SJSA1 (cell line): ENCODE measurements at regions not wholly inside any gene's neighbourhood (a gene's known extent, or its start where the extent isn't known, plus 50 kb on each side); places are given as distances from the start of the nearest gene placed in this dataset.

ENCODE experiments used
- DNase-seq, 2 experiments: peaks; one replicate each; pipeline ENCODE4 v3.0.0-alpha.2; 2015 to 2020; ENCODE audit warnings: low spot score in 2 of 2, low read depth in 1 of 2
- H3K27ac ChIP-seq: fragments of 250-450 bp; sonication (Bioruptor Pico); 2 replicates; pipeline ENCODE4 v1.5.1; 2020; ENCODE audit warnings: mild to moderate bottlenecking, moderate library complexity
- H3K27me3 ChIP-seq: fragments of 250-450 bp; sonication (Bioruptor Pico); replicated peaks from 2 replicates; pipeline ENCODE4 v1.5.1; 2020; ENCODE audit warnings: mild to moderate bottlenecking, moderate library complexity
- H3K36me3 ChIP-seq: fragments of 250-450 bp; sonication (Bioruptor Pico); 2 replicates; pipeline ENCODE4 v1.5.1; 2020; ENCODE audit warnings: mild to moderate bottlenecking
- H3K4me1 ChIP-seq: fragments of 250-450 bp; sonication (Bioruptor Pico); replicated peaks from 2 replicates; pipeline ENCODE4 v1.6.1; 2021; ENCODE audit warnings: mild to moderate bottlenecking
- H3K4me3 ChIP-seq: fragments of 250-450 bp; sonication (Bioruptor Pico); 2 replicates; pipeline ENCODE4 v1.5.1; 2020; ENCODE audit warnings: mild to moderate bottlenecking
- H3K9me3 ChIP-seq: fragments of 250-450 bp; sonication (Bioruptor Pico); replicated peaks from 2 replicates; pipeline ENCODE4 v1.5.1; 2020; ENCODE audit warnings: mild to moderate bottlenecking

DNA sequence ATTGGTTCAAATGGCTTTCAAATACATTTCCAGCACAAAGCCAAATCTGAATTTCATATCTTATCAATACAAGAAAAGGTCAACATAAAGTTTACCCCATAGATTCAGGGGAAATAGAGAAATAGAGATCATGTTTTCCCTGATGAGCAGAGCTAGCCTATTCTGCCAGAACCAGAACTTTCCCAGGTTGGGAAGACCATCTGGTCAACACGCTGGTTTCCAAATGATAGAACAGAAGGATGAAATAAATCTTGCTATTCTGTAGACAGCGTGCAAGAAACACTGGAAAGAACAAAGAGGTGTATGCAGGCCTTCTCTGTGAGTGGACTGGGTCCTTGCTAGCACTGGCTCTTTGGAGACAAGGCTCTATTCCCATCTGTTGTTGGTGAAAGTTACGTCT is 350.6 kb downstream of the NDFIP2 start:
- DNase-seq = no peak
- H3K27ac ChIP-seq = no peak overlapping the region
- no peaks in the 10 kb centered on the region for H3K27me3 ChIP-seq
- no peak overlapping the region for H3K4me3 ChIP-seq
- H3K9me3 ChIP-seq = peaks cover 4% of the 10 kb centered on the region; the same call in 1 of the 2 replicates
- no peaks in the 10 kb centered on the region for H3K4me1 ChIP-seq
- H3K36me3 ChIP-seq = no peaks in the 10 kb centered on the region

DNA sequence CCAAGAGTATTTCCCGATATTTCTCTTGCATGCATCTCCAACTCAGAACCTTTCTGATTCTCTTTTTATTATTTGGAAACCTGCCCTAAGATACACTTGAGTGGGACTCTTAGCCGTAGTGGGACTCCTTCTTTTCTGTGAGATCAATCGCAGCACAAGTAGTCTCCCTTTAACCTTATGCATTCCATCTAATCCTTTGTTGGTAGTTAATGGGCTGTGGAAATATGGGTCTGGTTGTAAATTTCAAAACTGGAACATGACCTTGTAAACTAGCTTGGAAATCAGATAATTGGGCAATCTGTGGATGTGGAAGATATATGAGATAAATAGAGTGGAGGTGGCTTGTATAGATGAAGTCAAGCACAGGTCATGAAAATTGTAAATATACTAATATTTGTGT is 350.0 kb downstream of the NDFIP2 start:
- Histone ChIP-seq H3K9me3 (peaks cover 4% of the 10 kb centered on the region; the same call in 1 of the 2 replicates), H3K27ac (no peak overlapping the region), H3K27me3 (no peaks in the 10 kb centered on the region), H3K4me3 (no peak overlapping the region), H3K36me3 (no peaks in the 10 kb centered on the region), H3K4me1 (no peaks in the 10 kb centered on the region)
- DNase-seq = no peak

DNA sequence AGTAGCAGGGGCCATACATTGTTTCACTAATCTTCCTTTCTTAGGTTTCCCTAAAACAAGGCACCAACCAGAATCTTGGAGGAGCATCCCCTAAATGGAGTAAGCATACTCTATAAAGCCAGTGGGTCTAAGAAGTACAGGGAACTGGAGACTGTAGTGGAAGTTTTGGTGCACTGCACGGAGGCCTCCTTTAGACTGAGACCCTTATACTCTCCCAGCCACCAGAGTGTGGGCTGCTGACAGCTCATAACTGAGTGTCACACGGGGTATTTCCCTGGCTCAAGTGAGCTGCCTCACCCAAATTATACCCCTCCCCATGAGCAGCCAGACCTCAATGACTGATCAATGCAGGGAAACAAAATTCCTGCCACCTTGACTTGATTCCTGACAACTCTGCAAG is 349.5 kb downstream of the NDFIP2 start:
- H3K4me1 ChIP-seq = no peaks in the 10 kb centered on the region
- H3K27ac ChIP-seq = no peak overlapping the region
- H3K9me3 ChIP-seq = peaks cover 4% of the 10 kb centered on the region; the same call in 1 of the 2 replicates
- H3K27me3 ChIP-seq = no peaks in the 10 kb centered on the region
- no peaks in the 10 kb centered on the region for H3K36me3 ChIP-seq
- H3K4me3 ChIP-seq = no peak overlapping the region
- no peak for DNase-seq

DNA sequence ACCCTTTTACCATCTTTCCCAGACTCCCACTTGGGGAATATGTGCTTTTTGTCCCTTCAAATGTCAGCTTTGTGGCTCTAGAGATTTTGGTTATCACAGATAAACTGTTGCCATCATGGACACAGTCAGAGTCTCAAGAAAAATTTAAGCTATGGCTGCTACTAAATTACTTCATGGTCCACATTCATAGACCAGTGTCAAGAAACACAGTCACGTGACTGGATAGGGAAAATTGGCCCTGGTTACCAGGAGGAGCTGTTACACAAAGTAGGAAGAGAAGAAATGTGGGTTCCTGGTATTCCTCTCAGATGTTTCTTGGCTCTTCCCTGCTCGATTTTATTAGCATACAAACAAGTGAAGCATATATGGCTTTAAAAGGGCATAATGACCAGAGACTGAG is 348.9 kb downstream of the NDFIP2 start:
- no peaks in the 10 kb centered on the region for H3K4me1 ChIP-seq
- DNase-seq = no peak
- no peaks in the 10 kb centered on the region for H3K27me3 ChIP-seq
- no peak overlapping the region for H3K27ac ChIP-seq
- H3K9me3 ChIP-seq = peaks cover 4% of the 10 kb centered on the region; the same call in 1 of the 2 replicates
- H3K4me3 ChIP-seq = no peak overlapping the region
- no peaks in the 10 kb centered on the region for H3K36me3 ChIP-seq

DNA sequence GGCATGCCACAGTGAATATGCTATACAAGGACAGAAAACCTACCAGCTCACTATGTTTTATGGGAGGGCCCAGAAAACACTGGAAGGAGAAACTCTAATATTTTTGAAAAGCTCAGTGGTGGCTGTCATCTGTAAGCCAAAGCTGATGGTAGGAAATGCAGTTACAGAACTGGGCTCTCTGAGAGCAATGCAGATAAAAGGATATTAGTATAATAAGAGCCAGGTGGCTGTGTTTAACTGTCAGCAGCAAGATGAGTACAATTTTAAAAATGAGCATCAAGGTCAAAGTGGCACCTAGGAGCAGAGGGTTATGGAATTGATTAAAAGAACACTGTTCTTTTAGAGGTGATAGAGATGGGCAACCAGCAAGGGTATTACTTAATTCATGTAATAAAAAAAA is 345.0 kb downstream of the NDFIP2 start:
- H3K36me3 ChIP-seq = no peaks in the 10 kb centered on the region
- H3K27ac ChIP-seq = no peak overlapping the region
- H3K9me3 ChIP-seq = peaks cover 4% of the 10 kb centered on the region; the same call in 1 of the 2 replicates
- no peaks in the 10 kb centered on the region for H3K4me1 ChIP-seq
- no peak for DNase-seq
- no peak overlapping the region for H3K4me3 ChIP-seq
- no peaks in the 10 kb centered on the region for H3K27me3 ChIP-seq

DNA sequence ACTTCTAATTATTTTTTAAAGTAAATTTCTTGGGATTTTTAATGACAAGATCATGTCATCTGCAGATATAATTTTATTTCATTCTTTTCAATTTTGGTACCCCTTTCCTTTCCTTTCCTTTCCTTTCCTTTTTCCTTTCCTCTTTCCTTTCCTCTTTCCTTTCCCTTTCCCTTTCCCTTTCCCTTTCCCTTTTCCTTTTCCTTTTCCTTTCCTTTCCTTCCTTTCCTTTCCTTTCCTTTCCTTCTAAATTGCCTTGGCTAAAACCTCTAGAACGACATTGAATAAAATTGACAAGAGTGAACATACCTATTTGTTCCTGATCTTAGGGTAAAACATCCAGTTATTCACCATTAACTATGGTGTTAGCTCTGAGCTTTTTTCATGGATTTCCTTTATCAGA is 334.1 kb downstream of the NDFIP2 start:
- peaks cover 26% of the 10 kb centered on the region for H3K4me1 ChIP-seq
- no peak overlapping the region for H3K27ac ChIP-seq
- no peaks in the 10 kb centered on the region for H3K9me3 ChIP-seq
- H3K36me3 ChIP-seq = no peaks in the 10 kb centered on the region
- DNase-seq = no peak
- H3K27me3 ChIP-seq = no peaks in the 10 kb centered on the region
- H3K4me3 ChIP-seq = no peak overlapping the region

DNA sequence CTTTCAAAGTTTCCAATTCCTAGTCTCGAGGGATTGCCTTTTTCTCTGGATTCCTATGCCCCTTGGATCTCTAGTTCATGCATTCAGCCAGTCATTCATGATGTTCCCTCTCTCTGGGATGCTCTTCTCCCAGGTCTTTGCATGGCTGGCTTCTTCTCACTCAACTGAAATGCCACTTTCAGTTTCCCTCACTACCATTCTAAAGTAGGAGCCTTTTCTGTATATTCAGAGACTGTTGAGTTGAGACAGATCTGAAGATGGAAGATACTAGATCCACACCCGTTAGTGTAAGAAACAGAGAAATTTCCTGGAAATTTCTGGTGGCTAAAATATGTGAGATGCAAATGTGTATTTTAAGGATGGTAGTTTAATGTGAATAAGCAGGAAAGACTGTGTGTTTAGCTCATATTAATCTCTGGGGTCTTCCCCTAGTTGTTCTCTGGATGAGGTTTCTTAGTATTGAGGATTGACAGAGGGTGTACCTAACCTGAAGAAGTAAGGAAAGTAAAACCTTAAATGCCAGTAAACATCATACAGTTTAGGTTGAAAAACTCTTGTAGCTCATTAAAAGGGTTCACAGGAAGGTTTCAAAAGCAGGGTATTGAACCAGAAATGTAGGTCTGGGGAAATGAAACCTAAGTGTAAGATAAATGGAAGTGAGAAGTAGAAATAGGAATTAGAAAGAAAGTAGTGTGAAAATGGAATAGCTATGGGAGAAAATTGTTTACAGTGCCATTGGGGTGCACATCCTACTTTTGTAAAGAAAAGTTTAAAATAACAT is 331.3 kb downstream of the NDFIP2 start:
- Histone ChIP-seq H3K27ac (peak overlapping the region; percentile 95), H3K4me3 (no peak overlapping the region), H3K4me1 (peaks cover 38% of the 10 kb centered on the region), H3K36me3 (no peaks in the 10 kb centered on the region), H3K27me3 (no peaks in the 10 kb centered on the region), H3K9me3 (no peaks in the 10 kb centered on the region)
- DNase-seq = peak in 1 of 2 experiments; percentile 23

DNA sequence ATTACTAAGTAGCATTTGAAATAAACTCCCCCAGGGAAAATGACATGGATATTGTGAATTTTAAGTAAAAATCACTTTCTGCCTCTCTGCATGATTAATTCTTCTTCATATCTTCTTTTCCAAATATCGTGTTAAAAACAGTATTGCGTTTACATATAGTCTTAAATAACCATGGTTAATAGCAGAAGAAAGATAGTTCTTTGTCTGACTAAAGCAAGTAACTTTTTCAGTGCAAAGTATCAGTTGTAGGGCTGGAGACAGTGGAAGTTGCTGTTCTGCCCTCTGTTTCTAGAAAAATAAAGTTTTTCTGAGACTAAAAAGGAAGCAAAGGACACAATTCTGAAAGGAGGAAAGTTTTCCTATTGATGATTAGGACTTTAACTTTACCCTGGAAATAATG is 330.2 kb downstream of the NDFIP2 start:
- peaks cover 38% of the 10 kb centered on the region for H3K4me1 ChIP-seq
- no peaks in the 10 kb centered on the region for H3K36me3 ChIP-seq
- no peak overlapping the region for H3K4me3 ChIP-seq
- peak overlapping the region; percentile 95 for H3K27ac ChIP-seq
- no peaks in the 10 kb centered on the region for H3K9me3 ChIP-seq
- no peaks in the 10 kb centered on the region for H3K27me3 ChIP-seq
- peak in 1 of 2 experiments; percentile 53 for DNase-seq

DNA sequence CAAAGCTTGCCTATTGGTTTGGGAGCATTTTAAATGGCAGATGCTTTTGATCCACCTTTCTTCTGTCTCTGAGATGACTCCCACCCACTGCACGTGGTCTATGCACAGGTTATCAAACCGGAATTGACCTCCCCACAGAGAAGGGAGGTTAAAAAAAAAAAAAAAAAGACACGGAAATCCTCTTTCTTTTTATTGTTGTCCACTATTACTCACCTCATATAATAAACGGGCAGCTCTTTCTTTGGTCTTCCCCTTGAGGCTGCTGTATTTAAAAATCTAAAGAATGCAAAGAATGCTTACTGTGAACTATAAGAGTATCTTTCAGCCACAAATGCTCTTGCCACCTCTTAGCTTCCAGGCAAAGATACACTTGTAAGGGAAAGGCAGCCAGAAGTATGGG is 329.7 kb downstream of the NDFIP2 start:
- Histone ChIP-seq H3K27ac (peak overlapping the region; percentile 95), H3K4me3 (no peak overlapping the region), H3K9me3 (no peaks in the 10 kb centered on the region), H3K27me3 (no peaks in the 10 kb centered on the region), H3K36me3 (no peaks in the 10 kb centered on the region), H3K4me1 (peaks cover 38% of the 10 kb centered on the region)
- peak; percentile 73 to 97 for DNase-seq

DNA sequence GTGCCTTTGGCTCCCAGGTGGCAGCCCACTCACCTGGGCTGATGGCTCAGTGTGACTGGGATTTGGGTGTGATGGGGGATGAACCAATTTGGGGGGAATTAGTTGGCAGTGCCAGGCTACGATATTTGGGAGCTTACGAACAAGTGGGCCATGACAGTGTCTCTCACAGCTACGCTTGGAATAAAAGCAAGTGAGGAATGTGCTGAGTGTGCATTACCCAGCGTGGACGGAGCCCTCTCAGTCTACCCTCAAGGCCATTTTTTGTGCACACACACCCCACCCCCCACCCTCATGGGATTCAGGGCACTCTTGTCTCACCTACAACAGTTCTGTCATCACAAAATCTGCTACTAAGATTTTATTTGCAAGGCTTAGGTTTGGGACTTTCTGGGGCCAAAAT is 329.1 kb downstream of the NDFIP2 start:
- Histone ChIP-seq H3K27me3 (no peaks in the 10 kb centered on the region), H3K36me3 (no peaks in the 10 kb centered on the region), H3K27ac (peak overlapping the region; percentile 95), H3K4me1 (peaks cover 38% of the 10 kb centered on the region), H3K9me3 (no peaks in the 10 kb centered on the region), H3K4me3 (no peak overlapping the region)
- DNase-seq = no peak

DNA sequence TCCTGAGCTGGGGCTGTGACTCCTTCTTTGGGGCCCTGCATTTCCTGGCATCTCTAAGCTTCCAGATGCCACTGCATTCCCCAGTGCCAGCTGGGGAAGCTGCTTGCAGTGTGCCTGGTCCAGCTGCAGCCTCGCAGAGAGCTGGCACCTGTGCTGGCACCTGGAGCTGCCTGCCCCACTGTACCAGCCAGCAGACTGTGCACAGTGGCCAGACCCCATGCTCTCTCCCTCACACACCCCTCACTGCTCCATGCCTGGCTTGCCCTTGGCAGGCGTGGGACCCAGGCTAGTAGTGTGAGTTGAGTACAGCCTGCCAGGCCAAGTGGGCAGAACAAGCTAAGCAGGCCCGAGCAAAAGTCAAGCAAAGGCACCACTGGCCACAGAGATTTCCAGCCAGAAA is 327.5 kb downstream of the NDFIP2 start:
- Histone ChIP-seq H3K36me3 (no peaks in the 10 kb centered on the region), H3K4me3 (no peak overlapping the region), H3K4me1 (peaks cover 44% of the 10 kb centered on the region), H3K27ac (no peak overlapping the region), H3K27me3 (no peaks in the 10 kb centered on the region), H3K9me3 (no peaks in the 10 kb centered on the region)
- DNase-seq = no peak

DNA sequence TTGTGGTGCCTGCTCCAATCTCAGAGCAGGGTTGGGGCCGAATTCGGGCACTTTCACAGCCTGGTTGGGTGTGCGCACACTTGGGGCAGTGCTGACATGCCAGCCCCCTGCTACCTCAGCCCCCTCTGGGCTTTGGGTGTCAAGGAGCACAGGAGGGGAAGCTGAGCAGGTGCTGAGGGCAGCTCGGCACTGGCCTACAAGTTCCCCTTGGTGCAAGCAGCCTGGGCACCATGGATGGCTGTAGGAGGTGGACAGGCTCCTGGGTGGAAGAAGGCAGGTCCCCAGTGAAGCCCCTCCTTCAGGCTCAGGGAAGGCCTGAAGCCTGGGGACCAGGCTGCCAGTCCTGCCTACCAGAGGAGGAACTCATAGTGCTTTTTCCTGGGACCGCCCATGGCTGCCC is 326.6 kb downstream of the NDFIP2 start:
- H3K9me3 ChIP-seq = no peaks in the 10 kb centered on the region
- no peak for DNase-seq
- H3K27me3 ChIP-seq = no peaks in the 10 kb centered on the region
- no peak overlapping the region for H3K4me3 ChIP-seq
- H3K36me3 ChIP-seq = no peaks in the 10 kb centered on the region
- H3K27ac ChIP-seq = no peak overlapping the region
- H3K4me1 ChIP-seq = peaks cover 43% of the 10 kb centered on the region

DNA sequence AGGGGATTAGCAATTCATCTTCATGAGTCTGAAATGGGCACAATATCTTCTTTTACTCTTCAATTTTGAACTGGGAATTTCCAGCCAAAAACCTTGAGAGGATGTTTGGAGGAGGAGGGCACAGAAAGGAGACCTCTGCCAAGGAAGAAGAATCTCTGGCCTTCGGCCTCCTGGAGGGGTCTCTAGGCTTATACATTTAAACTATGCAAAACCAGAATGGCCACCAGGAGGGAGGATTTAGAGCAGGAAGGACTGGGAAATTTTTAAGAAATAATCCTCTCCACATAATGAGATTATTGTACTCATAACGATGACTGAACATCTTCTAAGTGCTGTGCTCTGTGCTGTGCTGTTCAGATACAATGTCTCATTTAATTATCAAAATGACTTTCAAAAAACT is 325.9 kb downstream of the NDFIP2 start:
- Histone ChIP-seq H3K36me3 (no peaks in the 10 kb centered on the region), H3K27ac (no peak overlapping the region), H3K9me3 (no peaks in the 10 kb centered on the region), H3K4me1 (peaks cover 36% of the 10 kb centered on the region), H3K27me3 (no peaks in the 10 kb centered on the region), H3K4me3 (no peak overlapping the region)
- no peak for DNase-seq

DNA sequence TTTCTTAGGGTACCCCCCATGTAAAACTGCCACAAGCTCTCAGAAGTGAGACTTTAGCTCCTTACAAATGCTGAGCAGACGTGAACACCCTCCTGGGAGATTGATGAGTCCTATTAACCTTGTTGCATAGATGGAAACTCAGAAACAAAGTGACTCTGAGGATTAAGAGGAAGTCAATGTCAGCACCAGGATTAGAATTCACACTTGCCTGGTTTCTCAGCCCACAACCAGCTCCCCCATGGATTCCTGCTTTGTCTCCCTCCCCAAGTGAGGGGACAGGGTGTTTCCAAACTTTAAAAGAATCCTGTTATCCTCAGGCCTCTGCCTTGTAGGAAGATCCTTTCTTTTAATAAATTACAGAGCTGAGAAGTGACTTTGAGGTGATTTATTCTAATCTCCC is 324.4 kb downstream of the NDFIP2 start:
- Histone ChIP-seq H3K27ac (no peak overlapping the region), H3K4me3 (no peak overlapping the region)

DNA sequence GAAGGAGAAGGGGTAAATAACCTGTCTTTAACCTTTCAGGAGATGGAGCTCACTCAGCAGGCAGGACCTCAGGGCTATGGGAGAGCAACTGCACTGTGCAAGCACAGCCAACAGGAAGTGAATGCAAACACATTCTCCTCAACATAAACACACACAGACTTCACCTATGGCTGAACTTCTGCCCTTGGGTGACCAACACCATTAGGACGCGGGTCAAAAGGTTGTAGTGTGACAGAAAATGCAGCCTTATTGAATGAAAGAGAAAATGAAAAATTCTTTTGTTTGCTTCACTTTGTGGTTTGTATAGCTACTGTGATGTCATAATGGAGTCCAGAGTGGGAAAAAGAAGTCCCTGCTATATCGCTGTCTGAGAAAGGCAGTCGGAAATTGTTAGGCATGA is 323.0 kb downstream of the NDFIP2 start:
- no peaks in the 10 kb centered on the region for H3K36me3 ChIP-seq
- no peaks in the 10 kb centered on the region for H3K9me3 ChIP-seq
- H3K27me3 ChIP-seq = no peaks in the 10 kb centered on the region
- peak in 1 of 2 experiments; percentile 34 for DNase-seq
- no peak overlapping the region for H3K27ac ChIP-seq
- H3K4me1 ChIP-seq = peaks cover 18% of the 10 kb centered on the region
- no peak overlapping the region for H3K4me3 ChIP-seq

More for the DNA sequence above, 324.4 kb downstream of the NDFIP2 start:
- DNase-seq = no peak
- H3K4me1 ChIP-seq = peaks cover 21% of the 10 kb centered on the region
- H3K9me3 ChIP-seq = no peaks in the 10 kb centered on the region
- H3K36me3 ChIP-seq = no peaks in the 10 kb centered on the region
- H3K27me3 ChIP-seq = no peaks in the 10 kb centered on the region
